IMR-90 (cell line): ENCODE measurements at regions not wholly inside any gene's neighbourhood (a gene's known extent, or its start where the extent isn't known, plus 50 kb on each side); places are given as distances from the start of the nearest gene placed in this dataset.
A peak's percentile ranks its signal among the peaks of the same experiment; 100 is the strongest.

Experiments
- BHLHE40 ChIP-seq: fragments of 150-350 bp; IDR thresholded peaks from 2 replicates; pipeline ENCODE4 v1.6.1; 2016; ENCODE audit warnings: mild to moderate bottlenecking, low read depth, low read length
- CHD1 ChIP-seq: IDR thresholded peaks from 2 replicates; pipeline ENCODE4 v1.6.1; 2012; ENCODE audit warnings: low read depth, low read length, improper control_type of control experiment
- CTCF ChIP-seq: conservative IDR thresholded peaks from 2 replicates; pipeline ENCODE4 v1.5.1; 2012; ENCODE audit warnings: mild to moderate bottlenecking, low read depth, low read length, improper control_type of control experiment
- FOS ChIP-seq: fragments of 150-350 bp; IDR thresholded peaks from 2 replicates; pipeline ENCODE4 v1.6.1; 2016; ENCODE audit warnings: low read depth, low read length
- MAFK ChIP-seq: IDR thresholded peaks from 2 replicates; pipeline ENCODE4 v1.6.1; 2012; ENCODE audit warnings: low read depth, low read length, improper control_type of control experiment
- MAZ ChIP-seq: IDR thresholded peaks from 2 replicates; pipeline ENCODE4 v1.6.1; 2012; ENCODE audit warnings: low read depth, mild to moderate bottlenecking, low read length, improper control_type of control experiment, moderate library complexity, borderline replicate concordance
- POLR2A ChIP-seq: IDR thresholded peaks from 2 replicates; pipeline ENCODE4 v1.6.1; 2012; ENCODE audit warnings: mild to moderate bottlenecking, low read depth, low read length
- RCOR1 ChIP-seq: IDR thresholded peaks from 2 replicates; pipeline ENCODE4 v1.6.1; 2012; ENCODE audit warnings: mild to moderate bottlenecking, low read length, improper control_type of control experiment; ENCODE audit not compliant: insufficient replicate concordance
- SMC3 ChIP-seq: fragments of 150-350 bp; IDR thresholded peaks from 2 replicates; pipeline ENCODE4 v1.6.1; 2016; ENCODE audit warnings: low read depth, mild to moderate bottlenecking, antibody characterized with exemption, low read length, moderate library complexity

GRCh38 chr3:110311541-110311940 lies 760.1 kb upstream of the NECTIN3 start:
- TF ChIP-seq CTCF, result no peak
- TF ChIP-seq MAZ, result no peak
- TF ChIP-seq SMC3, result no peak
- TF ChIP-seq BHLHE40, result no peak
- TF ChIP-seq POLR2A, result no peak
- TF ChIP-seq FOS, result no peak
- TF ChIP-seq RCOR1, result no peak
- TF ChIP-seq MAFK, result peak; percentile 83
- no peak for TF ChIP-seq CHD1
